Activated T-cell treated with anti-CD3 and anti-CD28 coated beads, Interleukin-2, amount 50 U/mL, for 72 hours (primary cell): ENCODE measurements at regions not wholly inside any gene's neighbourhood (a gene's known extent, or its start where the extent isn't known, plus 50 kb on each side); places are given as distances from the start of the nearest gene placed in this dataset.
"Not testable (repeated sequence)": the region's sequence is repeated elsewhere in the genome, so short reads cannot be mapped to it uniquely, and the experiment has no call there.

Experiments used
- ATAC-seq, 2 donors: fragments of 150-1000 bp; cut with Tn5 transposase; replicated peaks in 1 of 2; 2 replicates each; pipeline ENCODE4 v1.10.0; 2021; ENCODE audit warnings: moderate library complexity in 2 of 2, mild to moderate bottlenecking in 1 of 2
- DNase-seq, 2 donors: peaks; one replicate each; pipeline ENCODE4 v3.0.0; 2021 to 2022; ENCODE audit warnings: mixed read lengths in 1 of 2
- H3K27ac Mint-ChIP-seq: one replicate; pipeline ENCODE4 v1.8.0; 2022; ENCODE audit warnings: mild to moderate bottlenecking, moderate library complexity, mixed read lengths
- H3K27me3 Mint-ChIP-seq: one replicate; pipeline ENCODE4 v1.8.0; 2022; ENCODE audit warnings: low read depth, mixed read lengths
- H3K36me3 Mint-ChIP-seq, 2 donors: one replicate each; pipeline ENCODE4 v1.8.0; 2022; ENCODE audit warnings: mixed read lengths in 2 of 2, mild to moderate bottlenecking in 1 of 2; ENCODE audit not compliant: insufficient read depth in 2 of 2
- H3K4me1 Mint-ChIP-seq: one replicate; pipeline ENCODE4 v1.8.0; 2022; ENCODE audit warnings: low read depth, mixed read lengths
- H3K4me3 Mint-ChIP-seq, 2 donors: one replicate each; pipeline ENCODE4 v1.8.0; 2022; ENCODE audit warnings: mild to moderate bottlenecking in 2 of 2, mixed read lengths in 2 of 2, moderate library complexity in 2 of 2
- H3K9me3 Mint-ChIP-seq, 2 donors: one replicate each; pipeline ENCODE4 v1.8.0; 2022; ENCODE audit warnings: mixed read lengths in 2 of 2

DNA sequence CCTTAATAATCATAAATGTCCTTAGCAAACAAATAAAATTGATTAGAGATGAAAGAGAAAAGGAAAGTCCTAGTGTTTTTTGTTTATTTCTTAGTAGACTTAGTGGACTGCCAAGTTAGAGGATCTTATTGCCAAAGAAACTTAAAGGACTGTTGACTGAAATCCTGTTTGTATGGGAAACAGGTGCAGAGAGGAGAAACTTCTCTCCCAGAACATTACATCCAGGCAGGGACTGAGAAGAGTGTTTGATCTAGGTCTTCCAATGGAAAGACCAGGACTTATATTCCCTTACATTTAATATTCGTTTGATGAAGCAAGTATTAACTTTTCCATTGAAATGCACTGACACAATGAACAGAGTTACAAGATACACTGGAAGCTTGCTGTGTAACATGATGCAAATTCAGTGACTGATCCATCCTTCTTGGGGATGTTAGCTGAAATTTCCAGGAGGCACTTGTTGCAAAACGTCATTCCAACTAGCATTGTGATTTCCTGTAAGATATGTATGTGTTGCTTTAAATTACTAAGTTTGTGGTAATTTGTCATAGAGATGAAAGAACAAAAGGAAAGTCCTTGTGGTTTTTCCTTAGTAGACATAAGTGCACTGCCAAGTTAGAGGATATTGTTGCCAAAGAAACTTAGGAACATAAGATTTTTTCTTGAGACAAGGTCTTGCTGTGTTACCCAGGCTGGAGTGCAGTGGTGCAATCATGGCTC lies 505.6 kb downstream of the STIM2 start:
- H3K36me3 Mint-ChIP-seq = no peaks in the 10 kb centered on the region
- no peak for ATAC-seq
- H3K9me3 Mint-ChIP-seq = peaks cover under 1 to 3% of the 10 kb centered on the region in 2 donors
- H3K27me3 Mint-ChIP-seq = no peaks in the 10 kb centered on the region
- no peaks in the 10 kb centered on the region for H3K4me1 Mint-ChIP-seq
- no peak for DNase-seq
- H3K27ac Mint-ChIP-seq = no peak overlapping the region
- H3K4me3 Mint-ChIP-seq = no peak overlapping the region

DNA sequence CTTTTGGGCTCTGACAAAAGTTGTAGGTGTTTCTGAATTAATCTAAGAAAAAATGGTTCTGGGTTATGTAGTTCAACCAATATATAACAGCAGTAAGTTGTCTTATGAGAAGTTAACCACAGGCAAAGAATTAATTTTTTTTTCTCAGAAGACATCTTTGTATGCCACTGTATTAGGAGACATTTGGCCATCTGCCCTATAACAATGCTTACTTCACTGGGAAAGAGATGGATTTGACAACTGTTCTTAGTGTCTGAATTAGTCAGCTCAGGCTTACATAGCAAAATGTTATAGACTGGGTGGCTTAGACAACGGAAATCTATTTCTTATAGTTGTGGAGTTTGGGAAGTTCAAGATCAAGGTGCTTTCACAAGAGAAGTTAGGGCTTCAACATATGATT lies 508.1 kb downstream of the STIM2 start:
- no peak for ATAC-seq
- Mint-ChIP-seq H3K27me3 (no peaks in the 10 kb centered on the region), H3K4me3 (no peak overlapping the region), H3K4me1 (no peaks in the 10 kb centered on the region), H3K9me3 (peaks cover 2% of the 10 kb centered on the region in 2 donors), H3K36me3 (no peaks in the 10 kb centered on the region), H3K27ac (no peak overlapping the region)
- DNase-seq = no peak

DNA sequence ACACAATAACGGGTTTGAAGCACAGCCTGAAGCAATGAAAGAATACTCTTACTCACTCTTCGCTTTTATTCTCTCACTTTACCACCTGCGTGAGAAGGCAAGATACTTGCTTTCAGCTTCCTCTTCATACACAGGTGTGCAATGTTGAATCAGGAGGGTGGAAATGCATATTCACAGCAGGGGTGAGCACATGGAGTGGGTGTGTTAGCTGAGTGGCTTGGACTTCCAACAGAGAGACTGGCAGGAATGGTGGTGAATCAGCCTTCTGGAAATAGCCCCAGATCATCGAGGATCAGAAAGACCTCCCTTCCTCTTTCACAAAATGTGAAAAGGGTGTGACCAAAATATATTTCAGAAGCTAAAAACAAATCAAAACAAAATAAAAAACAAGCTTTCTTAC lies 521.2 kb downstream of the STIM2 start:
- no peaks in the 10 kb centered on the region for H3K36me3 Mint-ChIP-seq
- no peak overlapping the region for H3K4me3 Mint-ChIP-seq
- DNase-seq = no peak
- no peaks in the 10 kb centered on the region for H3K4me1 Mint-ChIP-seq
- H3K27ac Mint-ChIP-seq = no peak overlapping the region
- H3K27me3 Mint-ChIP-seq = no peaks in the 10 kb centered on the region
- H3K9me3 Mint-ChIP-seq = peaks cover 1 to 13% of the 10 kb centered on the region in 2 donors
- no peak for ATAC-seq

DNA sequence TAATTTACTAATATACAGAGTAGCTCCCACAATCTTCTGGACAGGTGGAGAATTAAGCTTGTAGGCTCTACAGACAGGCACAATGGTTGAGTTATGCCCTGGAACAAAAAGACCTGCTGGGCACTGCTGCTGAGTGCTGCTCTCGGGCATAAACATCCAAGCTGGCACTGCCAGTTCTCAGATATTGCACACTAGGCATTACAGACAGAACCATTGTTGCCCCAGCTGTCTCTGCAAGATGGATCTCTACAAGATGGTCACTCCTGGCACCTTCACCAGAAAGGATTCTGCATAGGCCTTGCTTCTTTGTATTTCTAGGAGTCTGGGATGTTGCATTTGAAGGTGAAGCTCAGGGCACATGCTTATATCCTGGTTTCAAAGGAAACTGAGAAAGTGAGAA lies 527.1 kb downstream of the STIM2 start:
- H3K4me3 Mint-ChIP-seq = no peak overlapping the region
- ATAC-seq (no peak), DNase-seq (no peak)
- H3K4me1 Mint-ChIP-seq = no peaks in the 10 kb centered on the region
- H3K27ac Mint-ChIP-seq = no peak overlapping the region
- peaks cover 0 to 4% of the 10 kb centered on the region in 2 donors for H3K9me3 Mint-ChIP-seq
- H3K36me3 Mint-ChIP-seq = no peaks in the 10 kb centered on the region
- no peaks in the 10 kb centered on the region for H3K27me3 Mint-ChIP-seq

DNA sequence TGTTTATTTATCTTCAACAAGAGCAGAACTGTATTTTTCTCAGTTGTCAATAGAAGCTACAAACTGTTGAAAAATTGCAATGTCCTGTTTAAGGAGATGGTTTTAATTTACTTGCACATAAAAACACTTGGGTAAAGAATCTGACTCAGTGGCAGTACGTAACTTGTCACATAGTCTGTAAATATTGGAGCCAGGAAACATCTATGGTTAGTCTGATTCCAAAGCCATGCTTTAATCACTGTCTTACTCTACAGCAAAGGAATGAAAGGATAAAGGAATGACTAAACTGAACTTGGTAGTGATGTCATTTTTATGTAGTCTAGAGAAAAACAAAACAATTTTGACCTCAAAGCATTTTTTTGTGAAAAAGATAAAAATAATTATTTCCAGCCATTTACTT lies 537.2 kb downstream of the STIM2 start:
- H3K9me3 Mint-ChIP-seq = peaks cover 3 to 4% of the 10 kb centered on the region in 2 donors
- no peak overlapping the region for H3K27ac Mint-ChIP-seq
- no peaks in the 10 kb centered on the region for H3K36me3 Mint-ChIP-seq
- H3K27me3 Mint-ChIP-seq = no peaks in the 10 kb centered on the region
- H3K4me1 Mint-ChIP-seq = no peaks in the 10 kb centered on the region
- DNase-seq = no peak
- no peak for ATAC-seq
- H3K4me3 Mint-ChIP-seq = no peak overlapping the region

DNA sequence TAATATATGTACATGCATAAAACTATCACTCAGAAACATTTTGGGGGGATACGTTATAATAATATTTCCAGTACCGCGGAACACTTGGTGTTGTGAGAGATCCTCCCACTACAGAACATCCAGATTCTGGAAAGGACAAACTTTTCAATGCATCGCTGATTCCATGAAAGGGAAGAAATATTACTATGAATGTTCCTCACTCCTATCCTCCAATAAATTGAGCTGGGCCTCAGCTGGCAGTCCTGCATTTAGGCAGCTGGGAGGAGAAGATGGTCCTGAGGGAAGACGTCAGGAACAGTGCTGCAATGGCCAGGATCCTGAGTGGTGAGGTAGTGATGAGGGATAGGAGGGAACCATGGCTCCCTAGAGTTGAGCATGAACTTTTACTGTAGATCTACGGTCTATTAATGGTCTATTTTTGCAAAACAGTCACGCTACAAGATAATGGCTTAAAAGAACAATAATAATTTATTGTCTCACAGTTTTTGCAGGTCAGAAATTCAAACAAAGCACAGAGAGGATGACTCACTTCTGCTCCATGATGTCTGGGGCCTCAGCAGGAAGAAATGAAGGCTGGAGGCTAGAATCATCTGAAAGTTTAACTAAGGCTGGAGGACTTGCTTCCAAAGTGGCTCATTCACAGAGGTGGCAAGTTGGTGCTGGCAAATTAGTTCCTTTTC lies 538.1 kb downstream of the STIM2 start:
- H3K4me3 Mint-ChIP-seq = no peak overlapping the region
- DNase-seq (no peak), ATAC-seq (no peak)
- peaks cover 3 to 4% of the 10 kb centered on the region in 2 donors for H3K9me3 Mint-ChIP-seq
- H3K27ac Mint-ChIP-seq = no peak overlapping the region
- no peaks in the 10 kb centered on the region for H3K27me3 Mint-ChIP-seq
- H3K36me3 Mint-ChIP-seq = no peaks in the 10 kb centered on the region
- H3K4me1 Mint-ChIP-seq = no peaks in the 10 kb centered on the region

DNA sequence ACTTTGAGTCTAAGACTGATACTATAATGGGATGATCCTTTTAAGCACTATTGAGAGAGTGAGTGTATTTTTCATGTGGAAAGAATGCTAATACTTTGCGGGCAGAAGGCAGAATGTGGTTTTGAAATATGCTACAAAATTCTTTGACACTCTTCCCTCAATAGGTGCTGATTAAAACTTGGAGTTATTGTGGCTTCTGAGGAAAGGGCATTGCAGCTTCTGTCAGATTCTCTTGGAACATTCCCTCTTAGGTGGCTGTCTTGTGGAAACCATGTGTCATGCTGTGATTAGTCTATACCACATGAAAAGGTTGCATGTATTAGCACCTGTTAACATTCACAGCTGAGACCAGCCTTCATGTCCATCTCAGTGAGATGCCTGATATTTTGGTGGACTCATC lies 547.0 kb downstream of the STIM2 start:
- Mint-ChIP-seq H3K4me3 (no peak overlapping the region), H3K9me3 (peaks cover 4 to 11% of the 10 kb centered on the region in 2 donors), H3K27me3 (no peaks in the 10 kb centered on the region), H3K36me3 (no peaks in the 10 kb centered on the region), H3K4me1 (no peaks in the 10 kb centered on the region), H3K27ac (no peak overlapping the region)
- ATAC-seq (no peak), DNase-seq (no peak)

DNA sequence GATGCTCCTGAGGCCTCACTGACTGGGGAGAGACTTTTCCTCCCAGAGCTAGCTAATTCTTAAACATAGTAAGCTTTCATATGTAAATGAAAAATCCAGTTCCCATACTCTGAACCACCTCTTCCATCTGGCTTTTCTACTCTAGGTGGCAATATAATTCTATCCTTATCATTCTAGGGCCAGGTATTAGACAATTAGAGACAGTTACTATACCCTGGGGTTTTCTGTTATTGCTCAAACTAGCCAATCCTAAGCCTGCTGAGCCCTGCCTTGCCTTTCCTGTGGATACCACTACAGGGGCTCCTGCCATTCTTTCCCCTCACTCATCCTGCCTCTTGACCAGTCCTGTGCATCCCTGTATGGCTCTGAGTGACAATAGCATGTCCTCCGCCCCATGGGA lies 552.0 kb downstream of the STIM2 start:
- DNase-seq (no peak), ATAC-seq (no peak)
- Mint-ChIP-seq H3K27ac (no peak overlapping the region), H3K4me3 (no peak overlapping the region), H3K4me1 (no peaks in the 10 kb centered on the region), H3K9me3 (no peaks in the 10 kb centered on the region), H3K27me3 (no peaks in the 10 kb centered on the region), H3K36me3 (no peaks in the 10 kb centered on the region)

DNA sequence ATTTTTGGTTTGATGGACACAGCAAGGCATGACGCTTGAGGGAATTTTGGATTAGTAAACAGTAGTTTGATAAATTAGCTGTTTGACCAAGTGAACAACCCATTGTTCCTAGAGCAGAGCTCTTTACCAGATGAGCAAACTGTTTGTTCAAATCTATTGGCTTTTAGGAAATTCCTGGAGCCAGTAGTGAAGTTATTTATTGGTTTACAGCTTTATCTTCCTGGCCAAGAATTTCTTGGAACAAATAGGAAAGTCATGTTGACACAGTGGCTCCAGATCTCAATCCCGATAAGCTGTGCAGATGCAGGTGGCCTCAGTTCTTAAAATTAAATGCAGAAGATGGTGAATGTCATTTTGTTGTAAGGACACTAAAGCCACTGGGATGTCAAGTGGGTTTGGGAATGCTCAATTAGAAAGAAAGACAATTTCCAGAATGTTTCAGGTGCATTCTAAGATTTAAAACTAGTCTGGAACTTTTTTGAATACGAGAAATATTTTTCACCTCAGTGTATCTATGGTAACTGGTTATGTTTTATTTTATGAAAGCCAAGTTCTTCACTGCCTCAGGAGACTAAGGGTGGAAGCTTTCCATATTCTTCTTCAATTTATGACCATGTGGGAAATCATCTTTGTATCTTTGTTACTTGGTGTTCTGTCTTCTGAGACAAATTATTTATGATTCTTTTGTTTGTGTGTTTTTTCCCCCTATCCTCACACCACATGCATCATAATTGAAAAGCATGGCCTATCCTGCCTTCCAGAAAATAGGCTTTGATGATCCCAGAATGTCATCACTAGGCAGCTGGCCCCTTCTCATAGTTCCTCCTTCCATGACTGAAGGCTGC lies 554.5 kb downstream of the STIM2 start:
- no peaks in the 10 kb centered on the region for H3K4me1 Mint-ChIP-seq
- DNase-seq = no peak
- H3K27me3 Mint-ChIP-seq = no peaks in the 10 kb centered on the region
- no peaks in the 10 kb centered on the region for H3K36me3 Mint-ChIP-seq
- no peak overlapping the region for H3K4me3 Mint-ChIP-seq
- no peak overlapping the region for H3K27ac Mint-ChIP-seq
- no peak for ATAC-seq
- peaks cover 1 to 2% of the 10 kb centered on the region in 2 donors for H3K9me3 Mint-ChIP-seq

DNA sequence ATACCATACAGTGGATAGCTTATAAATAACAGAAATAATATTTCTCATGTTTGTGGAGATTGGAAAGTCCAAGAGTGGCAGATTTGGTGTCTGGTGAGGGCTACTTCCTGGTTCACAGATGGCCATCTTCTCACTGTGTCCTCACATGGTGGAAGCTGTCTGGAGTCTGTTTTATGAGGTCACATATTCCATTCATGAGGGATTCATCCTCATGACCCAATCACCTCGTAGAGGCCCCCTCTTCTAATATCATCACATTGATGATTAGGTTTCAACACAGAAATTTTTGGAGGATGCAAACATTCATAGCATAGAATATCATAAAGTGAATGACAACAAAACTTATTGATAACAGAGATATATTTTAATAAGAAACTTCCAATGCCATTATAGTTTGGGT lies 568.0 kb downstream of the STIM2 start:
- no peak overlapping the region for H3K27ac Mint-ChIP-seq
- no peaks in the 10 kb centered on the region for H3K4me1 Mint-ChIP-seq
- ATAC-seq (no peak), DNase-seq (no peak)
- H3K27me3 Mint-ChIP-seq = no peaks in the 10 kb centered on the region
- H3K9me3 Mint-ChIP-seq = peaks cover 0 to 2% of the 10 kb centered on the region in 2 donors
- H3K4me3 Mint-ChIP-seq = no peak overlapping the region
- H3K36me3 Mint-ChIP-seq = no peaks in the 10 kb centered on the region

DNA sequence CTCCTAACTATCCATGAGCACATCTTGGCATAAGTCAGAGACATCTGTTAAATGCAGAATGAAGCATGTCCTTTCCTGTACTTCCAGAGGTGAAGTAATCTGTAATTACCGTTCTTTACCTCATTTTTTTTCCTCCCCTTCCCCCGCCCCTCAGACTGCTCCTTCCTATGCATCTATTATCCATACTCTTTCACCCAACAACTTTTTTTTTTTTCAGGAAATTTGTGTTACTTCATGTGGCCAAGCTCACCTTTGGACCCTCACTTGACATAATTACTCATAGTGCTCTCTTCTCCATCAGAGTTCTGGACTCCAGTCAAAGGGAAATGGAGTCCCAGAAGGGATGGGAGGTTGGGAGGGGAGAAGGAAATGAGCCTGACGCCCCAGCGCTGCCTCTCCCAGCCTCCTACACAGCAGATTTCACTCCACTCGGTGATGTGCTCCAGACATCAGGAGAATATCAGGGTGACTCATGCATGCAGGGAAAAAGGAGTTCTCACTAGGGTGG lies 568.8 kb downstream of the STIM2 start:
- no peaks in the 10 kb centered on the region for H3K36me3 Mint-ChIP-seq
- no peak overlapping the region for H3K4me3 Mint-ChIP-seq
- DNase-seq (no peak), ATAC-seq (no peak)
- H3K27ac Mint-ChIP-seq = no peak overlapping the region
- no peaks in the 10 kb centered on the region for H3K27me3 Mint-ChIP-seq
- peaks cover 0 to 2% of the 10 kb centered on the region in 2 donors for H3K9me3 Mint-ChIP-seq
- no peaks in the 10 kb centered on the region for H3K4me1 Mint-ChIP-seq

DNA sequence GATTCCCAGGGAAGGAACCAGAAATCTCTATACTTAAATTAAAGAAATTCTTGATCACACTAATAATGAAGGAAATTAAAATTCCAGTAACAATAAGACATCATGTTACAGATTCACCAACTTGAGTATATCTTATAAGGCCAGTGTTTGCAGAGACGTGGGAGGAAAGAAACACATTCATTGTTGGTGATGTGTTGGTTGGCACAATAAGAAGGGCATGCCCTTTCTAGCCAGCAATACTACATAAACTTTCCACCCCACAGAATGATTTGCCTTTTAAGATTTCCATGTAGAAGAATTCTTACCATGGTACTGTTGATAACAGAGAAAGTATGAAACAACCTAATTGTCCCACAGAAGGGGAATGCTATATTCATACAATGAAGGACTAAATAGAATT lies 581.5 kb downstream of the STIM2 start:
- no peak overlapping the region for H3K27ac Mint-ChIP-seq
- no peak overlapping the region for H3K4me3 Mint-ChIP-seq

DNA sequence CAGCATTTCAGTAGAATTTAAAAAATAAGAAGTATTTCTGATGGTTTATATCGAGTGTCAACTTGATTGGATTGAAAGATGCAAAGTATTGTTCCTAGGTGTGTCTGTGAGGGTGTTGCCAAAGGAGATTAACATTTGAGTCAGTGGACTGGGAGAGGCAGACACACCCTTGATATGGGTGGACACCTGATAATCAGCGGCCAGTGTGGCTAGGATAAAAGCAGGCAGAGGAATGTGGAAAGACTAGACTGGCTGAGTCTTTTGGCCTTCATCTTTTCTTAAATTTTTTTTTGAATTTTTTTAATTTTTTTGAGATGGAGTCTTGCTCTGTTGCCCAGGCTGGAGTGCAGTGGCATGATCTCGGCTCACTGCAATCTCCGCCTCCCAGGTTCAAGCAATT lies 582.0 kb downstream of the STIM2 start:
- H3K9me3 Mint-ChIP-seq, ATAC-seq, H3K27ac Mint-ChIP-seq, DNase-seq, H3K36me3 Mint-ChIP-seq, H3K4me3 Mint-ChIP-seq, H3K4me1 Mint-ChIP-seq, H3K27me3 Mint-ChIP-seq: not testable (repeated sequence)

More for the DNA sequence above, 581.5 kb downstream of the STIM2 start:
- no peaks in the 10 kb centered on the region for H3K27me3 Mint-ChIP-seq
- H3K4me1 Mint-ChIP-seq = no peaks in the 10 kb centered on the region
- no peak for ATAC-seq
- H3K36me3 Mint-ChIP-seq = no peaks in the 10 kb centered on the region
- H3K9me3 Mint-ChIP-seq = peaks cover 0 to 7% of the 10 kb centered on the region in 2 donors
- no peak for DNase-seq
